GM23338 (cell line): ENCODE measurements at regions not wholly inside any gene's neighbourhood (a gene's known extent, or its start where the extent isn't known, plus 50 kb on each side); places are given as distances from the start of the nearest gene placed in this dataset.

ENCODE experiments used
- ATAC-seq: fragments of 200-7000 bp; cut with Tn5 transposase; 3 replicates; pipeline ENCODE4 v1.9.1; 2020
- DNase-seq: peaks from one replicate; pipeline ENCODE4 v3.0.0-alpha.2; 2015; ENCODE audit warnings: low spot score
- H2AFZ ChIP-seq: fragments of 200-600 bp; sonication (generic); 2 replicates; pipeline ENCODE4 v1.8.0; 2016; ENCODE audit warnings: antibody characterized with exemption, mild to moderate bottlenecking, moderate library complexity
- H3F3A ChIP-seq: fragments of 200-600 bp; sonication (generic); replicated peaks from 2 replicates; pipeline ENCODE4 v1.8.0; 2017; ENCODE audit warnings: antibody characterized with exemption, mixed run types, low read depth
- H3K27ac ChIP-seq: fragments of 200-600 bp; sonication (generic); 2 replicates; pipeline ENCODE4 v1.6.1; 2016; ENCODE audit warnings: low read depth
- H3K27me3 ChIP-seq: fragments of 200-600 bp; sonication (generic); 2 replicates; pipeline ENCODE4 v1.8.0; 2016; ENCODE audit warnings: mild to moderate bottlenecking, mixed run types, moderate library complexity; ENCODE audit not compliant: insufficient read depth
- H3K36me3 ChIP-seq: fragments of 200-600 bp; sonication (generic); 2 replicates; pipeline ENCODE4 v1.8.0; 2016; ENCODE audit warnings: mild to moderate bottlenecking; ENCODE audit not compliant: insufficient read depth
- H3K4me1 ChIP-seq: fragments of 200-600 bp; sonication (generic); 2 replicates; pipeline ENCODE4 v1.8.0; 2016; ENCODE audit warnings: mild to moderate bottlenecking, moderate library complexity; ENCODE audit not compliant: insufficient read depth
- H3K4me2 ChIP-seq: fragments of 200-600 bp; sonication (generic); 2 replicates; pipeline ENCODE4 v1.7.1; 2017; ENCODE audit warnings: mixed run types
- H3K4me3 ChIP-seq: fragments of 200-600 bp; sonication (generic); 2 replicates; pipeline ENCODE4 v1.6.1; 2016; ENCODE audit warnings: mixed run types
- H3K79me2 ChIP-seq: fragments of 200-600 bp; sonication (generic); replicated peaks from 2 replicates; pipeline ENCODE4 v1.8.0; 2017; ENCODE audit warnings: mild to moderate bottlenecking; ENCODE audit not compliant: insufficient read depth
- H3K9me2 ChIP-seq: fragments of 200-600 bp; sonication (generic); 2 replicates; pipeline ENCODE4 v1.8.0; 2017; ENCODE audit not compliant: insufficient read depth
- H4K20me1 ChIP-seq: fragments of 200-600 bp; sonication (generic); replicated peaks from 2 replicates; pipeline ENCODE4 v1.8.0; 2017; ENCODE audit warnings: mild to moderate bottlenecking; ENCODE audit not compliant: insufficient read depth
- H3K27ac Mint-ChIP-seq: 2 replicates; pipeline ENCODE4 v1.8.0; 2020; ENCODE audit warnings: inconsistent platforms, mild to moderate bottlenecking, moderate library complexity, mixed read lengths
- H3K27me3 Mint-ChIP-seq: 3 replicates; pipeline ENCODE4 v1.8.0; 2022; ENCODE audit warnings: low read depth, mild to moderate bottlenecking, moderate library complexity, mixed read lengths, inconsistent platforms; ENCODE audit not compliant: insufficient read depth, poor library complexity
- H3K36me3 Mint-ChIP-seq: 3 replicates; pipeline ENCODE4 v1.8.0; 2021; ENCODE audit warnings: low read depth, mild to moderate bottlenecking, inconsistent platforms, moderate library complexity, mixed read lengths
- H3K4me1 Mint-ChIP-seq: 3 replicates; pipeline ENCODE4 v1.8.0; 2020; ENCODE audit warnings: mild to moderate bottlenecking, inconsistent platforms, mixed read lengths
- H3K4me3 Mint-ChIP-seq: 3 replicates; pipeline ENCODE4 v1.8.0; 2021; ENCODE audit warnings: moderate library complexity, mild to moderate bottlenecking, inconsistent platforms, mixed read lengths
- H3K9me3 Mint-ChIP-seq: 3 replicates; pipeline ENCODE4 v1.8.0; 2020; ENCODE audit warnings: moderate library complexity, mild to moderate bottlenecking, inconsistent platforms, mixed read lengths
- CREB1 ChIP-seq: fragments of 250-450 bp; sonication (Bioruptor Pico); IDR thresholded peaks from 2 replicates; pipeline ENCODE4 v1.5.0; 2020; ENCODE audit warnings: low read depth, mild to moderate bottlenecking, moderate library complexity
- EZH2 ChIP-seq: fragments of 200-600 bp; sonication (generic); IDR thresholded peaks from one replicate; pipeline ENCODE4 v1.8.0; 2017; ENCODE audit warnings: antibody characterized with exemption, mild to moderate bottlenecking, low read depth; ENCODE audit not compliant: unreplicated experiment
- JUNB ChIP-seq: IDR thresholded peaks from one replicate; pipeline ENCODE4 v1.6.1; 2016; ENCODE audit warnings: antibody characterized with exemption; ENCODE audit not compliant: unreplicated experiment
- NANOG ChIP-seq: IDR thresholded peaks from 2 replicates; pipeline ENCODE4 v1.6.1; 2016; ENCODE audit warnings: antibody characterized with exemption, borderline replicate concordance
- POLR2AphosphoS5 ChIP-seq: IDR thresholded peaks from 2 replicates; pipeline ENCODE4 v1.6.1; 2016; ENCODE audit warnings: antibody characterized with exemption, low read depth
- REST ChIP-seq: IDR thresholded peaks from one replicate; pipeline ENCODE4 v1.6.1; 2018; ENCODE audit warnings: antibody characterized with exemption; ENCODE audit not compliant: unreplicated experiment
- STAT1 ChIP-seq: IDR thresholded peaks from one replicate; pipeline ENCODE4 v1.6.1; 2016; ENCODE audit warnings: antibody characterized with exemption; ENCODE audit not compliant: unreplicated experiment
- ZNF331 ChIP-seq: fragments of 250-450 bp; sonication (Bioruptor Pico); IDR thresholded peaks from 2 replicates; pipeline ENCODE4 v1.5.0; 2020; ENCODE audit warnings: low read depth, mild to moderate bottlenecking, moderate library complexity
- ZNF462 ChIP-seq: fragments of 250-450 bp; sonication (Bioruptor Pico); IDR thresholded peaks from 2 replicates; pipeline ENCODE4 v1.5.0; 2020; ENCODE audit warnings: mild to moderate bottlenecking, moderate library complexity
- TF ChIP-seq, protein P1 (sequence below), 2 experiments: fragments of 200-600 bp in 1 of 2; sonication (generic) in 1 of 2; conservative IDR thresholded peaks; 2 replicates each; pipeline versions ENCODE4 v1.5.1 to v1.6.1; 2016 to 2017; ENCODE audit warnings: antibody characterized with exemption in 2 of 2, low read depth in 2 of 2, mild to moderate bottlenecking in 2 of 2, moderate library complexity in 1 of 2
- TF ChIP-seq, protein P2 (sequence below): IDR thresholded peaks from 2 replicates; pipeline ENCODE4 v1.6.1; 2016; ENCODE audit warnings: antibody characterized with exemption

GRCh38 chr22:26992556-26992955 lies 335.2 kb downstream of the MIAT start:
- no peak overlapping the region for H3K4me3 Mint-ChIP-seq
- H3K27ac ChIP-seq, result no peak overlapping the region
- H2AFZ ChIP-seq, result no peak overlapping the region
- H3K36me3 Mint-ChIP-seq, result no peaks in the 10 kb centered on the region
- H3F3A ChIP-seq, result no peaks in the 10 kb centered on the region
- no peaks in the 10 kb centered on the region for H3K27me3 ChIP-seq
- peaks cover 3% of the 10 kb centered on the region; the same call in 1 of the 2 replicates for H3K9me2 ChIP-seq
- H4K20me1 ChIP-seq, result no peaks in the 10 kb centered on the region; the same call in 1 of the 2 replicates
- H3K79me2 ChIP-seq, result no peaks in the 10 kb centered on the region
- H3K9me3 Mint-ChIP-seq, result no peaks in the 10 kb centered on the region
- ATAC-seq, result no peak
- TF ChIP-seq ZNF462 (CRISPR knock-in tag), result no peak
- TF ChIP-seq CREB1 (CRISPR knock-in tag), result no peak
- TF ChIP-seq STAT1, result no peak
- TF ChIP-seq, protein P1, sequence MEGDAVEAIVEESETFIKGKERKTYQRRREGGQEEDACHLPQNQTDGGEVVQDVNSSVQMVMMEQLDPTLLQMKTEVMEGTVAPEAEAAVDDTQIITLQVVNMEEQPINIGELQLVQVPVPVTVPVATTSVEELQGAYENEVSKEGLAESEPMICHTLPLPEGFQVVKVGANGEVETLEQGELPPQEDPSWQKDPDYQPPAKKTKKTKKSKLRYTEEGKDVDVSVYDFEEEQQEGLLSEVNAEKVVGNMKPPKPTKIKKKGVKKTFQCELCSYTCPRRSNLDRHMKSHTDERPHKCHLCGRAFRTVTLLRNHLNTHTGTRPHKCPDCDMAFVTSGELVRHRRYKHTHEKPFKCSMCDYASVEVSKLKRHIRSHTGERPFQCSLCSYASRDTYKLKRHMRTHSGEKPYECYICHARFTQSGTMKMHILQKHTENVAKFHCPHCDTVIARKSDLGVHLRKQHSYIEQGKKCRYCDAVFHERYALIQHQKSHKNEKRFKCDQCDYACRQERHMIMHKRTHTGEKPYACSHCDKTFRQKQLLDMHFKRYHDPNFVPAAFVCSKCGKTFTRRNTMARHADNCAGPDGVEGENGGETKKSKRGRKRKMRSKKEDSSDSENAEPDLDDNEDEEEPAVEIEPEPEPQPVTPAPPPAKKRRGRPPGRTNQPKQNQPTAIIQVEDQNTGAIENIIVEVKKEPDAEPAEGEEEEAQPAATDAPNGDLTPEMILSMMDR (conservative IDR thresholded peaks at IDR 0.05; ENCODE audit: low read depth in 2 of 2), result no peak
- TF ChIP-seq NANOG, result no peak
- TF ChIP-seq EZH2, result no peak
- TF ChIP-seq REST, result no peak
- TF ChIP-seq JUNB, result no peak
- TF ChIP-seq, protein P2, sequence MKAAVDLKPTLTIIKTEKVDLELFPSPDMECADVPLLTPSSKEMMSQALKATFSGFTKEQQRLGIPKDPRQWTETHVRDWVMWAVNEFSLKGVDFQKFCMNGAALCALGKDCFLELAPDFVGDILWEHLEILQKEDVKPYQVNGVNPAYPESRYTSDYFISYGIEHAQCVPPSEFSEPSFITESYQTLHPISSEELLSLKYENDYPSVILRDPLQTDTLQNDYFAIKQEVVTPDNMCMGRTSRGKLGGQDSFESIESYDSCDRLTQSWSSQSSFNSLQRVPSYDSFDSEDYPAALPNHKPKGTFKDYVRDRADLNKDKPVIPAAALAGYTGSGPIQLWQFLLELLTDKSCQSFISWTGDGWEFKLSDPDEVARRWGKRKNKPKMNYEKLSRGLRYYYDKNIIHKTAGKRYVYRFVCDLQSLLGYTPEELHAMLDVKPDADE, result no peak
- TF ChIP-seq ZNF331 (CRISPR knock-in tag), result no peak
- no peak for TF ChIP-seq POLR2AphosphoS5
- DNase-seq, result no peak
- no peaks in the 10 kb centered on the region for H3K4me1 Mint-ChIP-seq
- H3K4me1 ChIP-seq, result no peaks in the 10 kb centered on the region
- peaks cover 2% of the 10 kb centered on the region for H3K27me3 Mint-ChIP-seq
- H3K4me2 ChIP-seq, result no peak overlapping the region
- no peaks in the 10 kb centered on the region for H3K36me3 ChIP-seq
- H3K4me3 ChIP-seq, result no peak overlapping the region
- no peak overlapping the region for H3K27ac Mint-ChIP-seq
